ENCODE measurements at regions not wholly inside any gene's neighbourhood (a gene's known extent, or its start where the extent isn't known, plus 50 kb on each side); places are given as distances from the start of the nearest gene placed in this dataset.
"Not testable (repeated sequence)": the region's sequence is repeated elsewhere in the genome, so short reads cannot be mapped to it uniquely, and the experiment has no call there.

GRCh38 chr12:131210506-131211339 is 257.0 kb downstream of the ADGRD1 start:
- DNase-seq (ENCODE audit: extremely low read depth in 1 of 11, low read depth in 9 of 11, low spot score in 4 of 11), result no peak

GRCh38 chr12:131211340-131211938 is 257.7 kb downstream of the ADGRD1 start:
- DNase-seq (ENCODE audit: extremely low read depth in 1 of 11, low read depth in 9 of 11, low spot score in 4 of 11), result no peak

- DNase-seq (ENCODE audit: extremely low read depth in 1 of 11, low read depth in 9 of 11, low spot score in 4 of 11), result no peak
Observed at GRCh38 chr12:131213896-131214442, 260.3 kb downstream of the ADGRD1 start.

- DNase-seq (ENCODE audit: extremely low read depth in 1 of 11, low read depth in 9 of 11, low spot score in 4 of 11), result not testable (repeated sequence)
Observed at GRCh38 chr12:131214936-131215335, 261.2 kb downstream of the ADGRD1 start.

GRCh38 chr12:131216587-131216986 is 262.9 kb downstream of the ADGRD1 start:
- not testable (repeated sequence) for DNase-seq (ENCODE audit: extremely low read depth in 1 of 11, low read depth in 9 of 11, low spot score in 4 of 11)

GRCh38 chr12:131217024-131217586 is 263.4 kb downstream of the ADGRD1 start:
- DNase-seq (ENCODE audit: extremely low read depth in 1 of 11, low read depth in 9 of 11, low spot score in 4 of 11), result no peak

GRCh38 chr12:131218026-131218922 is 264.6 kb downstream of the ADGRD1 start:
- peak in 5 of 11 donors; percentile 55 to 74 (median 68) for DNase-seq (ENCODE audit: extremely low read depth in 1 of 11, low read depth in 9 of 11, low spot score in 4 of 11)

- DNase-seq (ENCODE audit: extremely low read depth in 1 of 11, low read depth in 9 of 11, low spot score in 4 of 11), result no peak
Observed at GRCh38 chr12:131218923-131219669, 265.4 kb downstream of the ADGRD1 start.

GRCh38 chr12:131219670-131220330 is 266.1 kb downstream of the ADGRD1 start:
- DNase-seq (ENCODE audit: extremely low read depth in 1 of 11, low read depth in 9 of 11, low spot score in 4 of 11), result no peak

- no peak for DNase-seq (ENCODE audit: extremely low read depth in 1 of 11, low read depth in 9 of 11, low spot score in 4 of 11)
Observed at GRCh38 chr12:131220331-131220685, 266.6 kb downstream of the ADGRD1 start.

- no peak for DNase-seq (ENCODE audit: extremely low read depth in 1 of 11, low read depth in 9 of 11, low spot score in 4 of 11)
Observed at GRCh38 chr12:131221061-131221956, 267.6 kb downstream of the ADGRD1 start.

GRCh38 chr12:131221957-131222328 is 268.2 kb downstream of the ADGRD1 start:
- DNase-seq (ENCODE audit: extremely low read depth in 1 of 11, low read depth in 9 of 11, low spot score in 4 of 11), result no peak

GRCh38 chr12:131222329-131223139 is 268.8 kb downstream of the ADGRD1 start:
- peak in 1 of 11 donors; percentile 52 for DNase-seq (ENCODE audit: extremely low read depth in 1 of 11, low read depth in 9 of 11, low spot score in 4 of 11)

GRCh38 chr12:131223171-131223761 is 269.6 kb downstream of the ADGRD1 start:
- no peak for DNase-seq (ENCODE audit: extremely low read depth in 1 of 11, low read depth in 9 of 11, low spot score in 4 of 11)

GRCh38 chr12:131223791-131224225 is 270.1 kb downstream of the ADGRD1 start:
- no peak for DNase-seq (ENCODE audit: extremely low read depth in 1 of 11, low read depth in 9 of 11, low spot score in 4 of 11)

Measured in renal cortex interstitium (tissue), 11 donors.